KBM-7 (cell line): ENCODE measurements at regions not wholly inside any gene's neighbourhood (a gene's known extent, or its start where the extent isn't known, plus 50 kb on each side); places are given as distances from the start of the nearest gene placed in this dataset.

Experiments used
- DNase-seq: peaks from one replicate; pipeline ENCODE4 v3.0.0-alpha.2; 2015
- in situ Hi-C: fragments of 300-500 bp; cut with MboI; formaldehyde crosslinking; loops from 2 replicates; pipeline ENCODE4 v1.14.3; 2020; ENCODE audit warnings: low sequenced_read_pairs, low pct_unique_long_range_greater_than_20kb, mixed read lengths

GRCh38 chr7:83882551-83882950 lies 233.6 kb upstream of the SEMA3E start:
- in situ Hi-C loops, result no loop called here

GRCh38 chr7:83879063-83879462 lies 230.1 kb upstream of the SEMA3E start:
- in situ Hi-C loops, result no loop called here
- DNase-seq, result no peak

More at GRCh38 chr7:83882551-83882950, 233.6 kb upstream of the SEMA3E start:
- DNase-seq, result no peak

- in situ Hi-C loops, result no loop called here
- DNase-seq, result no peak
Measured at GRCh38 chr7:83878614-83879013, 229.7 kb upstream of the SEMA3E start.

- no peak for DNase-seq
- in situ Hi-C loops, result no loop called here
Measured at GRCh38 chr7:83876593-83876992, 227.7 kb upstream of the SEMA3E start.

GRCh38 chr7:83873459-83873858 lies 224.5 kb upstream of the SEMA3E start:
- no peak for DNase-seq
- in situ Hi-C loops, result no loop called here

- in situ Hi-C loops, result no loop called here
- DNase-seq, result no peak
Measured at GRCh38 chr7:83872501-83872900, 223.6 kb upstream of the SEMA3E start.

- DNase-seq, result no peak
- in situ Hi-C loops, result no loop called here
Measured at GRCh38 chr7:83870515-83870914, 221.6 kb upstream of the SEMA3E start.

GRCh38 chr7:83866582-83866981 lies 217.6 kb upstream of the SEMA3E start:
- in situ Hi-C loops, result no loop called here
- DNase-seq, result no peak

GRCh38 chr7:83864551-83864950 lies 215.6 kb upstream of the SEMA3E start:
- in situ Hi-C loops, result no loop called here
- DNase-seq, result no peak

- DNase-seq, result no peak
- in situ Hi-C loops, result no loop called here
Measured at GRCh38 chr7:83863906-83864305, 215.0 kb upstream of the SEMA3E start.

GRCh38 chr7:83861876-83862275 lies 212.9 kb upstream of the SEMA3E start:
- in situ Hi-C loops, result no loop called here

GRCh38 chr7:83859827-83860226 lies 210.9 kb upstream of the SEMA3E start:
- no peak for DNase-seq
- in situ Hi-C loops, result no loop called here

More at GRCh38 chr7:83861876-83862275, 212.9 kb upstream of the SEMA3E start:
- DNase-seq, result no peak

GRCh38 chr7:83857691-83858090 lies 208.8 kb upstream of the SEMA3E start:
- no peak for DNase-seq
- in situ Hi-C loops, result no loop called here

- DNase-seq, result no peak
- in situ Hi-C loops, result no loop called here
Measured at GRCh38 chr7:83856094-83856493, 207.2 kb upstream of the SEMA3E start.

- DNase-seq, result no peak
- in situ Hi-C loops, result no loop called here
Measured at GRCh38 chr7:83852136-83852535, 203.2 kb upstream of the SEMA3E start.

- in situ Hi-C loops, result no loop called here
- DNase-seq, result no peak
Measured at GRCh38 chr7:83851551-83851950, 202.6 kb upstream of the SEMA3E start.

- in situ Hi-C loops, result no loop called here
- no peak for DNase-seq
Measured at GRCh38 chr7:83850941-83851340, 202.0 kb upstream of the SEMA3E start.

GRCh38 chr7:83850125-83850524 lies 201.2 kb upstream of the SEMA3E start:
- no peak for DNase-seq
- in situ Hi-C loops, result no loop called here

GRCh38 chr7:83849131-83849530 lies 200.2 kb upstream of the SEMA3E start:
- in situ Hi-C loops, result no loop called here
- no peak for DNase-seq

GRCh38 chr7:83842894-83843293 lies 194.0 kb upstream of the SEMA3E start:
- in situ Hi-C loops, result no loop called here
- no peak for DNase-seq

- DNase-seq, result no peak
- in situ Hi-C loops, result no loop called here
Measured at GRCh38 chr7:83837683-83838082, 188.7 kb upstream of the SEMA3E start.

GRCh38 chr7:83836028-83836427 lies 187.1 kb upstream of the SEMA3E start:
- DNase-seq, result no peak
- in situ Hi-C loops, result no loop called here
